MM.1S (cell line): ENCODE measurements at regions not wholly inside any gene's neighbourhood (a gene's known extent, or its start where the extent isn't known, plus 50 kb on each side); places are given as distances from the start of the nearest gene placed in this dataset.

Experiments used
- DNase-seq: peaks from one replicate; pipeline ENCODE4 v3.0.0-alpha.2; 2015
- H2AFZ ChIP-seq: fragments of 300-600 bp; sonication (generic); 2 replicates; pipeline ENCODE4 v1.6.0; 2016; ENCODE audit warnings: antibody characterized with exemption, low read length
- H3F3A ChIP-seq: fragments of 300-600 bp; sonication (generic); 2 replicates; pipeline ENCODE4 v1.6.1; 2016; ENCODE audit warnings: mild to moderate bottlenecking, antibody characterized with exemption, low read length, moderate library complexity, mixed read lengths; ENCODE audit not compliant: insufficient read depth
- H3K27ac ChIP-seq: fragments of 300-600 bp; sonication (generic); 2 replicates; pipeline ENCODE4 v1.5.1; 2016; ENCODE audit warnings: mild to moderate bottlenecking, low read length
- H3K27me3 ChIP-seq: fragments of 300-600 bp; sonication (generic); replicated peaks from 2 replicates; pipeline ENCODE4 v1.6.0; 2016; ENCODE audit warnings: low read length; ENCODE audit not compliant: insufficient read depth
- H3K36me3 ChIP-seq: fragments of 300-600 bp; sonication (generic); replicated peaks from 2 replicates; pipeline ENCODE4 v1.6.1; 2016; ENCODE audit warnings: mild to moderate bottlenecking, low read length, mixed read lengths; ENCODE audit not compliant: insufficient read depth
- H3K4me1 ChIP-seq: fragments of 300-600 bp; sonication (generic); 2 replicates; pipeline ENCODE4 v1.6.1; 2016; ENCODE audit warnings: low read length, mixed read lengths
- H3K4me2 ChIP-seq: fragments of 300-600 bp; sonication (generic); 2 replicates; pipeline ENCODE4 v1.6.0; 2016; ENCODE audit warnings: low read depth, low read length
- H3K4me3 ChIP-seq: fragments of 300-600 bp; sonication (generic); 2 replicates; pipeline ENCODE4 v1.5.1; 2016; ENCODE audit warnings: low read length, mixed read lengths
- H3K79me2 ChIP-seq: fragments of 300-600 bp; sonication (generic); 2 replicates; pipeline ENCODE4 v1.6.1; 2016; ENCODE audit warnings: mixed run types, low read length, mixed read lengths
- H3K9ac ChIP-seq: fragments of 300-600 bp; sonication (generic); 2 replicates; pipeline ENCODE4 v1.6.1; 2016; ENCODE audit warnings: low read length, mixed read lengths
- H3K9me2 ChIP-seq: fragments of 300-600 bp; sonication (generic); replicated peaks from 2 replicates; pipeline ENCODE4 v1.6.1; 2016; ENCODE audit warnings: mild to moderate bottlenecking, low read length, mixed read lengths; ENCODE audit not compliant: insufficient read depth
- H3K9me3 ChIP-seq: fragments of 300-600 bp; sonication (generic); replicated peaks from 2 replicates; pipeline ENCODE4 v1.6.1; 2016; ENCODE audit warnings: mild to moderate bottlenecking, low read length, mixed read lengths; ENCODE audit not compliant: insufficient read depth
- H4K20me1 ChIP-seq: fragments of 300-600 bp; sonication (generic); 2 replicates; pipeline ENCODE4 v1.6.1; 2016; ENCODE audit warnings: mild to moderate bottlenecking, low read length, moderate library complexity, mixed read lengths; ENCODE audit not compliant: insufficient read depth
- CTCF ChIP-seq: fragments of 300-600 bp; sonication (generic); IDR thresholded peaks from 2 replicates; pipeline ENCODE4 v1.5.1; 2016; ENCODE audit warnings: antibody characterized with exemption, low read length, mixed read lengths
- EZH2 ChIP-seq: fragments of 300-600 bp; sonication (generic); optimal IDR thresholded peaks from 2 replicates; pipeline ENCODE3; 2017; ENCODE audit warnings: low read depth, mild to moderate bottlenecking, antibody characterized with exemption, low read length, mixed read lengths
- EZH2phosphoT487 ChIP-seq: fragments of 300-600 bp; sonication (generic); IDR thresholded peaks from 2 replicates; pipeline ENCODE4 v1.6.1; 2018; ENCODE audit warnings: antibody characterized with exemption, low read length

- Histone ChIP-seq H3K9ac (no peak overlapping the region), H3K36me3 (no peaks in the 10 kb centered on the region), H3K9me2 (no peaks in the 10 kb centered on the region), H2AFZ (no peak overlapping the region), H3F3A (no peaks in the 10 kb centered on the region), H3K79me2 (no peaks in the 10 kb centered on the region), H3K27me3 (no peaks in the 10 kb centered on the region), H3K4me3 (no peak overlapping the region), H3K9me3 (no peaks in the 10 kb centered on the region), H3K27ac (no peak overlapping the region), H3K4me2 (no peak overlapping the region), H4K20me1 (no peaks in the 10 kb centered on the region), H3K4me1 (no peaks in the 10 kb centered on the region)
- no peak for DNase-seq
- TF ChIP-seq EZH2 (no peak), EZH2phosphoT487 (no peak), CTCF (no peak)
Observed at GRCh38 chr2:217332417-217332791, 472.5 kb upstream of the TNP1 start.

GRCh38 chr2:217331523-217332416 lies 471.9 kb upstream of the TNP1 start:
- Histone ChIP-seq H2AFZ (no peak overlapping the region), H3K4me3 (no peak overlapping the region), H3K27ac (no peak overlapping the region), H3K36me3 (no peaks in the 10 kb centered on the region), H3K9ac (no peak overlapping the region), H3K9me3 (no peaks in the 10 kb centered on the region), H3K79me2 (no peaks in the 10 kb centered on the region), H3K9me2 (no peaks in the 10 kb centered on the region), H3F3A (no peaks in the 10 kb centered on the region), H3K4me1 (no peaks in the 10 kb centered on the region), H3K4me2 (no peak overlapping the region), H3K27me3 (no peaks in the 10 kb centered on the region), H4K20me1 (no peaks in the 10 kb centered on the region)
- no peak for DNase-seq
- TF ChIP-seq EZH2phosphoT487 = no peak
- TF ChIP-seq EZH2 = no peak
- no peak for TF ChIP-seq CTCF

GRCh38 chr2:217330647-217331046 lies 470.8 kb upstream of the TNP1 start:
- Histone ChIP-seq H3F3A (no peaks in the 10 kb centered on the region), H3K4me3 (no peak overlapping the region), H3K9me2 (no peaks in the 10 kb centered on the region), H3K27ac (no peak overlapping the region), H3K9me3 (no peaks in the 10 kb centered on the region), H2AFZ (no peak overlapping the region), H4K20me1 (no peaks in the 10 kb centered on the region), H3K4me1 (no peaks in the 10 kb centered on the region), H3K9ac (no peak overlapping the region), H3K27me3 (no peaks in the 10 kb centered on the region), H3K79me2 (no peaks in the 10 kb centered on the region), H3K36me3 (no peaks in the 10 kb centered on the region), H3K4me2 (no peak overlapping the region)
- no peak for TF ChIP-seq CTCF
- no peak for TF ChIP-seq EZH2phosphoT487
- no peak for TF ChIP-seq EZH2
- no peak for DNase-seq
